SK-N-MC (cell line): ENCODE measurements at regions not wholly inside any gene's neighbourhood (a gene's known extent, or its start where the extent isn't known, plus 50 kb on each side); places are given as distances from the start of the nearest gene placed in this dataset.

ENCODE experiments used
- EZH2 ChIP-seq: fragments of 200-600 bp; sonication (generic); IDR thresholded peaks from one replicate; pipeline ENCODE4 v1.6.1; 2017; ENCODE audit warnings: antibody characterized with exemption
- POLR2AphosphoS5 ChIP-seq: IDR thresholded peaks from 2 replicates; pipeline ENCODE4 v1.6.1; 2012; ENCODE audit warnings: mild to moderate bottlenecking, low read depth, low read length, borderline replicate concordance

- TF ChIP-seq POLR2AphosphoS5 = no peak
- TF ChIP-seq EZH2 = no peak
These were observed 457.8 kb upstream of the DAB1 start for GRCh38 chr1:57881639-57882038.
